A549 (cell line): ENCODE measurements at regions not wholly inside any gene's neighbourhood (a gene's known extent, or its start where the extent isn't known, plus 50 kb on each side); places are given as distances from the start of the nearest gene placed in this dataset.

Experiments used
- CEBPB ChIP-seq, 2 experiments: fragments of >200 bp in 1 of 2; sonication (Bioruptor Twin) in 1 of 2; formaldehyde crosslinking in 1 of 2; IDR thresholded peaks; 2 replicates each; pipeline ENCODE4 v1.6.1; 2012 to 2016
- SMC3 ChIP-seq: fragments of >200 bp; sonication (Bioruptor Twin); formaldehyde crosslinking; IDR thresholded peaks from 3 replicates; pipeline ENCODE4 v1.6.1; 2018; ENCODE audit warnings: inconsistent platforms
- TF ChIP-seq, protein P1 (sequence below): fragments of >200 bp; sonication (Bioruptor Twin); formaldehyde crosslinking; IDR thresholded peaks from 3 replicates; pipeline ENCODE4 v1.5.1; 2016

DNA sequence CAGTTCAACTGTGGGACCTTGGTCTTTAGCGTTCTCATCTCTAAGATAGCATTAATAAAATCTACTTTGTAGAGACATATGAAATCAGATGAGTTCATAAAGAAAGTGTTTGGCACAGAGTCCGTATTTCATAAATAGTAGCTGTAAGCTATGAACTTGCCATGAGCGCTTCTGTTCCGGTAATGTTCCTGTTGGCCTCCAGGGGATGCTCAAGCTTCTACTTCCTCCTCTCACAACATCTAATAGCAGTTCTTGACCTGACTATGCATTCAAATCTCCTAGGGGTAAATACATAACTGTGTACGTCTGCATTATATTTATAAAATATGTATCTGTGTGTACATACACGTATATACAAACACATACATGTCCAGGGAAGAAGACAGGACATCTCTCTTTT is 288.2 kb upstream of the TMPO start:
- peak; percentile 20; the same call in 1 of the 3 replicates for TF ChIP-seq SMC3
- TF ChIP-seq, protein P1, sequence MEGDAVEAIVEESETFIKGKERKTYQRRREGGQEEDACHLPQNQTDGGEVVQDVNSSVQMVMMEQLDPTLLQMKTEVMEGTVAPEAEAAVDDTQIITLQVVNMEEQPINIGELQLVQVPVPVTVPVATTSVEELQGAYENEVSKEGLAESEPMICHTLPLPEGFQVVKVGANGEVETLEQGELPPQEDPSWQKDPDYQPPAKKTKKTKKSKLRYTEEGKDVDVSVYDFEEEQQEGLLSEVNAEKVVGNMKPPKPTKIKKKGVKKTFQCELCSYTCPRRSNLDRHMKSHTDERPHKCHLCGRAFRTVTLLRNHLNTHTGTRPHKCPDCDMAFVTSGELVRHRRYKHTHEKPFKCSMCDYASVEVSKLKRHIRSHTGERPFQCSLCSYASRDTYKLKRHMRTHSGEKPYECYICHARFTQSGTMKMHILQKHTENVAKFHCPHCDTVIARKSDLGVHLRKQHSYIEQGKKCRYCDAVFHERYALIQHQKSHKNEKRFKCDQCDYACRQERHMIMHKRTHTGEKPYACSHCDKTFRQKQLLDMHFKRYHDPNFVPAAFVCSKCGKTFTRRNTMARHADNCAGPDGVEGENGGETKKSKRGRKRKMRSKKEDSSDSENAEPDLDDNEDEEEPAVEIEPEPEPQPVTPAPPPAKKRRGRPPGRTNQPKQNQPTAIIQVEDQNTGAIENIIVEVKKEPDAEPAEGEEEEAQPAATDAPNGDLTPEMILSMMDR = peak; percentile 13; the same call in 1 of the 3 replicates
- no peak for TF ChIP-seq CEBPB (IDR thresholded peaks at IDR 0.05)
